Germinal center (tissue), 1 donor: ENCODE measurements at regions not wholly inside any gene's neighbourhood (a gene's known extent, or its start where the extent isn't known, plus 50 kb on each side); places are given as distances from the start of the nearest gene placed in this dataset.
"Not testable (repeated sequence)": the region's sequence is repeated elsewhere in the genome, so short reads cannot be mapped to it uniquely, and the experiment has no call there.

Source experiments
- DNase-seq: peaks from one replicate; pipeline ENCODE4 v3.0.0; 2012; ENCODE audit warnings: mixed read lengths, low spot score

DNA sequence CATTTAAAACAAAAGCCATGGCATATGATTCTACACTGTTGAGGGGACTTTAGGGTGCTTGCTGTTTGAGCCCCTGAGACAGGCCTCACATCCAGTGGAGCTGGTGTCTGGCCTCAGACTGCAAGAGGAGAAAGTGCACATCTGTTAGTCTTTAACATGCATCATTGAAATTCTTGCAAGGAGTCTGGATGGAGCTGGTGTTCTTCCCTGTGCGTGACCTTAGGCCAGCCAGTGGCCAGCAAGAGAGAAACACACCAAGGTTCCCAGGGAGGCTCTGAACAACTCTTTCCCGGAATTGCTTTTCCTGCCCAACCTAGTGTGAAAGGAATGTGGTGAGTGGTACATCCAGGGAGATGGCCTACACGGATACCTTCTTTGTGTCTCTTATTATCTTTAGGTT is 282.8 kb upstream of the TNC start:
- DNase-seq: no peak

DNA sequence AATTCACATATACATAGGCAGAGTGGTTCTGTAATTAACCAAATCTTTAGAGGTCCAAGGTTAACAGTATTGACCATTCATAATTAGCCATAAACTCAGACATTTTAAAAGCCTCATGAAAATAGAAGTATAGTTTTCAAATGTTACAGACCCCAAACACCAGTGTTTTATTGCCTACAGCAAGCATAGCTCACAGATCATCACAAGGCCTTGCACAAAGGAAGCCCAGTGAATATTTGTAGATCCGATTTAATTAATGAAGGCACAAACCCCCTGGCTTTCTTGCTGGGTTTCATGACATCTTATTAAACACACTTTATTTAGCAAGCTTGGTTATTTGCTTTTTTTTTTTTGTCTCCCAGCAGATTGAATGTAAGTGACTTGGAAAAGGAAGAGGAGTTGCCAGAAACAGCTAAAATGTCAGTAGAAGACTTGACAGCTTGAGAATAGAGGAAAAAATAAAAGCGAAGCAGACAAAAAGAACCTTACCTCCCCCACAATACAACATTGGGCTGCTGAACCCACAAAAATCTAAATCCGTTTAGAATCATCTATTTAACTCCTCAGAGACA is 283.9 kb upstream of the TNC start:
- DNase-seq: no peak

DNA sequence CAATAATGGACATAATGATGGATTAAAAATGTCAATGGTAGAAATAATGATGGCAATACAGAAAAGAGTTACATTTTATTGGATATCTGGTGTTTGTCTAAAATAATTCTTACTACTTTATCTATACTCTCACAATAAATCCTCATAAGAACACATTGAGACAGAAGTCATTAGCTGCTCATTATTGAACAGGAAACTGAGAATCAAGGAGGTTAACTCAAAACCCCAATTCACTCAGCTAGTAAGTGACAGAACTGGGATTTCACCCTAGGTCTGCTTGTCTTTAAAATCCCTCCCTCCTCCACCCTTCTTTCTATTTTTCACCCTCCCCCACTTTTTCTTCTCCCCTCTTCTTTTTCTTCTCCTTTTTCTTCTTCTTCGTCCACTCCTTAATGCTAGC is 285.8 kb upstream of the TNC start:
- no peak for DNase-seq

GRCh38 chr9:115404311-115404710 is 286.4 kb upstream of the TNC start:
- no peak for DNase-seq

DNA sequence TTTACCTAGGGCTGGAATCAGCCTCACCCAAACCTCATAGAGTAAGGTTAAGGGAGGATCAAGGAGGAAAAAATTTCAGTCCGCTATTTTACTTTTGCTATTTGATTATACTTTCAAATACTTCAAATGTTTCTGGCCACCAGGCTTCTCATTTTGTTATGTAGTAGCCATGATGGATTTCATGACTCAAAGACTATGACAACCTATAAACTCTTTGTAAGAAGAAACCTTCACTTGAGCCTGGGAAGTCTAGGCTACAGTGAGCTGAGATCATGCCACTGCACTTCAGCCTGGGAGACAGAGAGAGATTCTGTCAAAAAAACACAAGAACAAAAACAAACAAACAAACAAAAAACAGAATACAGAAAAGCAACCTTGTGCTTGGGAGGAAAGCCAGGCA is 293.6 kb upstream of the TNC start:
- no peak for DNase-seq

DNA sequence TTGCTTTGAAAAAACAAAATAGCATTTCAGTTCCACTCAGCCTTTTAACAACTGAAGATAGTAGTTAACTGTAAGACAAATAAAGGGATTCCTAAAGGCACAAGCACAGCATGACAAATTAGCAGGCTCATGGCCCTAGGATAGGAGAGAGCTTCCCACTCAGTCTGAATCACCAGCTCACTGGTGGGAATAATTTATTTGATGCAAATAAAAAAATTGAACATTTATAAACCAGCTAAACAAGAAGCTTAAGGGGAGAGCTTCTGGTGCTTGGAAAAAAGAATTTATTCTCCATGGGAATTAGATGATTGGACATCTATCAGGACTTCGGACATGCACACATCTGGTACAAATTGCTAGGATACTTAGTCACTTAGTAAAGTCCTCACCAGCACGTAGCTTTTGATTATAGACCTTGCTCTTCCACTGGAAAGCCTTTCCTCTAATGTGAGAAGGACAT is 294.1 kb upstream of the TNC start:
- no peak for DNase-seq

DNA sequence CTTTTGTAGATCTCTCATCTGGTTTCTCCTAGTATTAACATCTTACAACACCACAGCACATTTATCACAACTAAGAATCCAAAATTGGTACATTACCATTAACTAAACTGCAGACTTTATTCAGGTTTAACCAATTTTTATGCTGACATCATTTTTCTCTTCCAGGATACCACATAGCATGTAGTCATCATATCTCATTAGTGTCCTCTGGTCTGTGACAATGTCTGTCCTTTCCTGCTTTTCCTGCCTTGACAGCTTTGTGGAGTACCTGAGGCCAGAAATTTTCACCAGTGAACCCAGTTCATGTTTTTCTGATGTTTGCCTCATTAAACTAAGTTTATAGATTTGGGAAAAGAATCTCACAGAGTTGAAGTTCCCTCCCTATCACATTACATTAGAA is 294.7 kb upstream of the TNC start:
- no peak for DNase-seq

DNA sequence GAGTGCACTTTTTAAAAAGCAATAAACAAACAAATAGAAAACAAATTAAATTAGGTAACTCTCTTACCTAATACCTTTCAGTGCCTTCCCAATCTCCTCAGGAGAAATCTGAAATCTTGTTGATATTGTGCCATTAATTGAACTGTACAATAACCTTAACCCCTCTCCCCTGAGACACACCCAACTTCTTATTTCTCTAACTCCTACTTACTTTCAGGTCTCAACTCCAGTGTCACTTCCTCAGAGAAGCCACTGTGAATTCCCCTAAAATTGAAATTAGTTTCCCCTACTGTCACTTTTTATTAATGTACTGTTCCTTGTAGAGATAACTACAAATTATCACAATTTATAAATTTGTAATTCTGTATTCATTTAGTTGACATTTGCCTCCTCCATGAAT is 295.3 kb upstream of the TNC start:
- no peak for DNase-seq

DNA sequence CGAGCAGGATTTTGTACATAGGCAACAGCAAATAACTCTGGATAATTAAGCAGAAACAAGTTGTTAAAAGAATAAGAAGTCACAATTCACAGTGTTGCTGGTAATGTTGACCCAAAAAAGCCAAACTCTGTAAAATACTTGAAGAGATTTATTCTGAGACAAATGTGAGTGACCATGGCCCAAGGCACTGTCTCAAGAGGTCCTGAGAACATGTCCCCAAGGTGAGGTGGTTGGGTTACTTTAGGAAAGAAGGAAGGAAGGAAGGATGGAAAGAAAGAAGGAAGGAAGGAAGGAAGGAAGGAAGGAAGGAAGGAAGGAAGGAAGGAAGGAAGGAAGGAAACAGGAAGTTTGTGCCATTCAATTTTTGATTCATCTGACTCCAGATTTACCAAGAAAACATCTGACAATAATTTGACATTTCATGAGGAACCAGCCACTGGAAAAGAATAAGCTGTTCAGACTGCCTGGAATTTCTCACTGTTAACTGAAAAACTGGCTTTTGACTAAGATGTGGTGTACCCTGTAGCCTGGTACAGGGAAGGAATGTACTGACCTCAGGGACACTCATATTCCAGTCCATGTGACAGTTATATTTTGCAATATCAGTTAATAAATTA is 295.9 kb upstream of the TNC start:
- no peak for DNase-seq

DNA sequence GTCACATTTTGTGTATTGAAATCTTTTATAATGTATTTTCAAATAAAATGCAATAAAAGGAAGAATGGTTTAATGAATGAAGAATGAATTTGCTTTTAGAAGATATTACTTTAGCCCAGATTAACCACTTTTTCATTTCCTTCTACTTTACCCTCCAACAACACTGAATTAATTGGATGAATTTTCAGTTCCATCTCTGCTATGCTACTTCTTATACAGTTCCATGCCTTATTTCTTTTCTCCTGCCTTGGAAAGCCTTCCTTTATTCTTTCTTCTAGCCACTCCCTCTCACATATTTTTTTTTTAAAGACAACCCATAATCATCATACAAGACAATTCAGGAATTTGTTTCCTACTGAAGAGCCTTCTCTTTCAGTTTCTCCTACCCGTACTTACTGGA is 296.6 kb upstream of the TNC start:
- no peak for DNase-seq

- no peak for DNase-seq
Observed at GRCh38 chr9:115415450-115415849, 297.5 kb upstream of the TNC start.

GRCh38 chr9:115416299-115416698 is 298.3 kb upstream of the TNC start:
- DNase-seq: no peak

- not testable (repeated sequence) for DNase-seq
Observed at GRCh38 chr9:115418181-115418580, 300.2 kb upstream of the TNC start.

GRCh38 chr9:115422932-115423440 is 305.0 kb upstream of the TNC start:
- DNase-seq: no peak

- no peak for DNase-seq
Observed at GRCh38 chr9:115423646-115424045, 305.7 kb upstream of the TNC start.

DNA sequence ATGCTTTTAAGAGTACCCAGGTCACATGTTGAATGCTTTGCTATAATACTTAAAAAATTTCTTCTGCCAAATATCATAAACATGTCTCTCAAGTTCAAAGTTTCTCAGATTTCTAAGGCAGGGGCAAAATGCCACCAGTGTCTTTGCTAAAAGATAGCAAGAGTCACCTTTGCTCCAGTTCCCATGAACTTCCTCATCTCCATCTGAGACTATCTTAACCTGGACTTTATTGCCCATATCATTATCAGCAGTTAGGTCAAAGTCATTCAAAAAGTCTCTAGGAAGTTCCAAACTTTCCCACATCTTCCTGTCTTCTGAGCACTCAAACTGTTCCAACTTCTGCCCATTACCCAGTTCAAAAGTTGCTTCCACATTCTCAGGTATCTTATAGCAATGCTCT is 307.6 kb upstream of the TNC start:
- DNase-seq: no peak

- DNase-seq: no peak
Observed at GRCh38 chr9:115437418-115437817, 319.5 kb upstream of the TNC start.

DNA sequence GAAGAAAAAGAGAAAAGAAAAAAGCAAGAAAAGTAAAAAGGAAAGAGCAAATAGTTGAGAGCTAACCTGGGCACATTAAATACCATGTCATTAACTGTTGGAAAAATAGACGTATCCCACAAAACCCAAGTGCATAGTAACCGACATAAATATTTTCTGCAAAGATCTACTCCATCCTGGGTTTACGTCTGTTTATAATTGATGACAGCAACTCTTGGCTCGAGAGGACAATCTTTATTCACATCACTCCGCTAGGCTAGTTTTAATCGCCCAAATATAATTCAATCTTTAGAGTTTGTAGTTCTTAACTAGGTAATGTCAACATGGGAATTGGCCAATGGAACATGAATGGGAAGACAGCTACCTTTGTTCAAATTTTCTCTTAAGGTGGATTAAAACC is 321.7 kb upstream of the TNC start:
- DNase-seq: no peak

GRCh38 chr9:115442054-115442453 is 324.1 kb upstream of the TNC start:
- DNase-seq: no peak

DNA sequence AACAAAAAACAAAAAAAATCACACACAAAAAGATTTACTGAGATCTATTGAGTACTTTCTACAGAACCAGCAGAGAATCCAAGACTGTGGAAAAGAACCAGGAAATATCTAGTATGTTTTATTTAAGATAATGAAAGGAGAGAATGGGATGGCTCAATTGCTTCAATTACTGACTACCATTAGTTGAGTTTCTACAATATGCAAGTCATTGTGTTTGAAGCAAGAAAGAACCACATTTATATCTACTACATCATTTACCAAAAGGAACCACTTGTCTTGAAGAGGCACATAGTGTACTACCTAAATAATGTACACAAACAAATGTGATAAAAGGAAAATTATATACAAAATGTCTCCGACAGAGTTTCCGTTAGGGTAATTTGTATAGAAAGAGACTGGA is 325.9 kb upstream of the TNC start:
- no peak for DNase-seq

GRCh38 chr9:115444959-115445358 is 327.0 kb upstream of the TNC start:
- DNase-seq: no peak

DNA sequence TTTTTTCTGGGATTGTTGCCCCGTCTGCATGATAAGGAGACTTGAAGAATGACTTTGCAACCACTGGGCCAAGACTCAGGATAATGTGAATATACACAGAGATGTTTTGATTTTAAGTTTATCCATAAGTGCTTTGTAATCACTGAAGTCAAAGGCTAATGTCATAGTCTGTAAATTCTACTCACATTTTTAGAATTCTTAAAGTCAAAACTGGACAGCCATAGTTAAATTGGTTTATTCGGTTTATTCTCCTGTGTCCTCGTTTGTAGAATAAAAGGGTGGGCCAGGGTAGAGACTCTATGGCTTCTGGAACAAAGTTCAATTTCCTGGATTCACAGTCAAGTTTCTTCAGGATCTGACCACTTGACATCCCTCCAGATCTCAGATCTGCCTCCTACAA is 327.7 kb upstream of the TNC start:
- DNase-seq: no peak

DNA sequence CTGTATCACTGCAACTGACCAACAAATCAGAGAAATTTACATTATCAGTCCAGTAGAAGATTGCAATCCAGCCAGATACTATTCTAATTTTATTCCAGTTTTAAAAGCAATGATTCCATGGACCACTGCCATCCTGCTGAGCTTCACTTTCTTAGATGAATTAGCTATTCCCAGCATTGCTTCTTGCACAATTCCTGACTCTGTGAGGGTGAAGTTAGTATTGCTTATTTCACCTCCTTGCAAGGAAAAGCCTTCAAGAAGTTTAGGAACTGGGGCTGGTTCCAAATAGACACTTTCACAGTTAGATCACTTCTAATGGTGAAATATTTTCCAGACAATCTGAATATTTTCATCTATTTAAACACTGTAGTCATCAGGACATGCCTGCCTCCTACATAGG is 338.6 kb upstream of the TNC start:
- DNase-seq: no peak

GRCh38 chr9:115461280-115461679 is 343.3 kb upstream of the TNC start:
- DNase-seq: no peak
